K562 (cell line): ENCODE measurements at regions not wholly inside any gene's neighbourhood (a gene's known extent, or its start where the extent isn't known, plus 50 kb on each side); places are given as distances from the start of the nearest gene placed in this dataset.

Experiments used
- ATAC-seq: fragments of 200-7000 bp; cut with Tn5 transposase; 3 replicates; pipeline ENCODE4 v1.9.1; 2020; ENCODE audit warnings: moderate library complexity
- BruUV-seq: library from RNA; stranded (reverse); fragments of 400-500 nt; replicated peaks from 2 replicates; lab custom pipeline; 2021; lab: Mats Ljungman, UMichigan
- CTCF ChIA-PET: fragments of 300-600 bp; formaldehyde crosslinking; extraction: SDS; loops from one replicate; lab custom pipeline; 2021; ENCODE audit warnings: low intra/inter-chr PET ratio; lab: Yijun Ruan, JAX
- POLR2A ChIA-PET: fragments of 300-600, 350-650 bp; sonication (Branson Sonifier 250); formaldehyde crosslinking; extraction: SDS; loops from one replicate; lab custom pipeline; 2021; ENCODE audit warnings: antibody characterized with exemption, inconsistent platforms; lab: Yijun Ruan, JAX
- DNase-seq, 4 experiments: peaks; one replicate each; pipeline versions ENCODE4 v3.0.0 to v3.0.0-alpha.2; 2011 to 2018; ENCODE audit warnings: low spot score in 3 of 4, mixed read lengths in 3 of 4; ENCODE audit errors: extremely low read depth in 1 of 4
- FAIRE-seq: peaks from 2 replicates; lab custom pipeline; 2011; peaks lifted over from hg19 to GRCh38; lab: Jason Lieb, UNC
- H2AFZ ChIP-seq: 2 replicates; pipeline ENCODE4 v1.6.0; 2011; ENCODE audit warnings: low read depth, low read length, control low read depth, inconsistent platforms
- H3K27ac ChIP-seq: fragments of 200-600 bp; 3 replicates; pipeline ENCODE4 v1.8.0; 2011; ENCODE audit warnings: low read depth, mild to moderate bottlenecking, control low read depth, inconsistent platforms, low read length, moderate library complexity, mixed read lengths; ENCODE audit errors: extremely low read depth
- H3K27me3 ChIP-seq, 2 experiments: fragments of 300-600 bp in 1 of 2; 2 replicates in 1 of 2; 3 replicates in 1 of 2; pipeline versions ENCODE4 v1.6.0 to v1.8.0; 2011; ENCODE audit warnings: inconsistent platforms in 2 of 2, low read length in 2 of 2, mild to moderate bottlenecking in 1 of 2, mixed read lengths in 1 of 2, moderate library complexity in 1 of 2; ENCODE audit not compliant: control insufficient read depth in 2 of 2, insufficient read depth in 2 of 2
- H3K36me3 ChIP-seq: fragments of 300-600 bp; 3 replicates; pipeline ENCODE4 v1.8.0; 2011; ENCODE audit warnings: mild to moderate bottlenecking, low read length, inconsistent platforms; ENCODE audit not compliant: control insufficient read depth, insufficient read depth
- H3K4me1 ChIP-seq, 2 experiments: fragments of 200-600 bp in 1 of 2; replicated peaks in 1 of 2; 2 replicates in 1 of 2; 3 replicates in 1 of 2; pipeline versions ENCODE4 v1.5.1 to v1.8.0; 2011; ENCODE audit warnings: inconsistent platforms in 2 of 2, low read length in 2 of 2, mild to moderate bottlenecking in 1 of 2, mixed read lengths in 1 of 2, moderate library complexity in 1 of 2; ENCODE audit not compliant: control insufficient read depth in 2 of 2, insufficient read depth in 2 of 2
- H3K4me2 ChIP-seq: 2 replicates; pipeline ENCODE4 v1.6.1; 2011; ENCODE audit warnings: low read length, control low read depth, inconsistent platforms, mixed read lengths; ENCODE audit not compliant: insufficient read depth
- H3K4me3 ChIP-seq: fragments of 200-600 bp; sonication (generic), shearing (Covaris generic); 2 replicates; pipeline ENCODE4 v1.5.1; 2016; ENCODE audit warnings: control low read depth, inconsistent platforms
- H3K79me2 ChIP-seq: fragments of 200-600 bp; 3 replicates; pipeline ENCODE4 v1.8.0; 2011; ENCODE audit warnings: low read length, inconsistent platforms; ENCODE audit not compliant: control insufficient read depth, insufficient read depth
- H3K9ac ChIP-seq, 2 experiments: 2 replicates each; pipeline versions ENCODE4 v1.6.0 to v1.6.1; 2011; ENCODE audit warnings: low read depth in 2 of 2, low read length in 2 of 2, control low read depth in 1 of 2, inconsistent platforms in 1 of 2, mild to moderate bottlenecking in 1 of 2, mixed read lengths in 1 of 2; ENCODE audit not compliant: insufficient read depth in 1 of 2
- H3K9me1 ChIP-seq: one replicate; pipeline ENCODE4 v1.6.0; 2011; ENCODE audit warnings: inconsistent platforms, mild to moderate bottlenecking, low read length, moderate library complexity; ENCODE audit not compliant: control insufficient read depth, insufficient read depth
- H3K9me3 ChIP-seq: replicated peaks from 2 replicates; pipeline ENCODE4 v1.5.1; 2011; ENCODE audit warnings: low read depth, low read length, inconsistent platforms; ENCODE audit not compliant: control insufficient read depth, insufficient read depth
- H4K20me1 ChIP-seq: replicated peaks from 2 replicates; pipeline ENCODE4 v1.6.1; 2011; ENCODE audit warnings: low read length, inconsistent platforms, mixed read lengths; ENCODE audit not compliant: control insufficient read depth, insufficient read depth
- CBX2 ChIP-seq: fragments of 200-600 bp; sonication (generic); IDR thresholded peaks from one replicate; pipeline ENCODE4 v1.6.1; 2012; ENCODE audit warnings: mild to moderate bottlenecking, low read length, inconsistent platforms; ENCODE audit not compliant: insufficient read depth, poor library complexity, severe bottlenecking
- HOXB6 ChIP-seq: fragments of 250-450 bp; sonication (Bioruptor Pico); IDR thresholded peaks from 2 replicates; pipeline ENCODE4 v1.5.1; 2022; ENCODE audit warnings: mild to moderate bottlenecking, borderline replicate concordance
- PHF21A ChIP-seq: fragments of 450-650 bp; IDR thresholded peaks from 2 replicates; pipeline ENCODE4 v1.6.1; 2017; ENCODE audit warnings: low read depth, borderline replicate concordance
- YBX1 ChIP-seq: fragments of 450-650 bp; IDR thresholded peaks from 2 replicates; pipeline ENCODE4 v1.7.1; 2016; ENCODE audit warnings: mild to moderate bottlenecking
- ZBED1 ChIP-seq: IDR thresholded peaks from 2 replicates; pipeline ENCODE4 v1.6.1; 2014
- ZKSCAN8 ChIP-seq: fragments of 200-800 bp; sonication (Bioruptor generic); IDR thresholded peaks from 2 replicates; pipeline ENCODE4 v1.6.1; 2016; ENCODE audit warnings: missing genetic modification characterization, missing compliant biosample characterization
- ZNF12 ChIP-seq: sonication (generic); formaldehyde crosslinking; IDR thresholded peaks from 2 replicates; pipeline ENCODE4 v1.4.0; 2020; ENCODE audit warnings: mild to moderate bottlenecking, missing genetic modification reagents
- WGBS: fragments of 100-300 bp; shearing (Covaris generic); methylation state at CpG from one replicate; pipeline ENCODE4 v1.1.6; 2016; ENCODE audit warnings: low coverage, mixed read lengths; ENCODE audit not compliant: insufficient coverage; ENCODE audit errors: missing lambda C conversion rate; 5-methylcytosine and 5-hydroxymethylcytosine counted together
- in situ Hi-C: fragments of 300-500 bp; cut with MboI; formaldehyde crosslinking; loops from 4 replicates; pipeline ENCODE4 v1.15.0; 2018; ENCODE audit warnings: inconsistent platforms, mixed read lengths
- intact Hi-C: fragments of 100-400 bp; cut with micrococcal nuclease; formaldehyde crosslinking; loops from 2 replicates; pipeline ENCODE4 v1.14.2; 2022
- TF ChIP-seq, protein P1 (sequence below): sonication (generic); formaldehyde crosslinking; IDR thresholded peaks from 2 replicates; pipeline ENCODE4 v1.8.0; 2022; ENCODE audit warnings: missing genetic modification reagents, mild to moderate bottlenecking, borderline replicate concordance
- TF ChIP-seq, protein P2 (sequence below): fragments of 450-650 bp; formaldehyde crosslinking; IDR thresholded peaks from 2 replicates; pipeline ENCODE4 v1.4.0; 2020; ENCODE audit warnings: mild to moderate bottlenecking, mixed read lengths

DNA sequence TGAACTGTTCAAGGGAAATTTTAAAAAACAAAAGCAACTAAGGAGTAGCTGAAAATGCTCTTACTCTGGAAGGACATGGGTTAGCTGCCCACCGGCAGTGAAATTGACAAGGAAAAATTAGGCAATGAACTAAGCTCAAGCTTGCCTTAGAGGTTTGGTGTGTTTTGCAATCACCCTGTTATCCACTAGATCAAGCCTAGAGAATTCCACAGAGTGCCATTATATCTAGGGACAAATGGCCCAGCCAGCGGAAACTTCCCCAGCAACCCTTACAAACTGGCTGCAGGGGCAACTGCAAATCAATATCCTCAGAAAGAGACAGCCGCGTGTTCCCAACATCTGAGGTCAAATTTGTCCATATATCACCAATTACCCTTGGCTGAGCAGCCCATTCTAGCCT is 258.2 kb downstream of the SP3 start:
- FAIRE-seq, result no peak
- Histone ChIP-seq H3K27me3 (peaks cover 4% of the 10 kb centered on the region in 2 experiments; a peak in 3 of 5 replicates), H3K4me2 (no peak overlapping the region), H3K9me1 (no peaks in the 10 kb centered on the region), H3K79me2 (no peaks in the 10 kb centered on the region)
- no peak for DNase-seq
- intact Hi-C loops, result no loop called here
- no peak for TF ChIP-seq HOXB6 (CRISPR knock-in tag)
- no peak for TF ChIP-seq YBX1
- TF ChIP-seq ZBED1, result no peak
- TF ChIP-seq, all 486 proteins: peak for 0
- no peak for ATAC-seq
- Histone ChIP-seq H3K9ac (no peak overlapping the region), H4K20me1 (no peaks in the 10 kb centered on the region), H2AFZ (no peak overlapping the region), H3K9me3 (no peaks in the 10 kb centered on the region), H3K36me3 (no peaks in the 10 kb centered on the region), H3K27ac (no peak overlapping the region), H3K4me3 (no peak overlapping the region), H3K4me1 (no peaks in the 10 kb centered on the region)
- WGBS, result 0% methylated on average over 4 of the region's 4 CpGs
- CTCF ChIA-PET, result no interaction called here
- BruUV-seq, result no TSS peak
- POLR2A ChIA-PET, result no interaction called here
- in situ Hi-C loops, result no loop called here

DNA sequence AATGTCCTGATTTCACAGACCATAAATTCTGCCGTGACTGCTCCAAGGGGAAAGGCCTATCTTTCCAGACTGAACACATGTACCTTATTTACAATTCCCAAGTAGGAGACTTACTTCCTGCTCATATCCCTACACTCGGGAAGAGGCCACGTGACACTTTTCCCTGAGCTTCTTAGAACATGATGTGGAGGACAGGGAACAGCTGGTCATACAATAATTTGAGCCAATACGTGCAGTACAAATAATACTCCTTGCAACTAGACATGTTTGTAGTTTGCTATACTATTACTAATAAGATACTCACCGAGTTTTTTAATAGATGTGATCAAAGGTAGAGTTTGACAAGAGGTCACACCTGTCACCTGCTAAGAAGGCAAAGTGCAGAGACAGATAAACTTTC is 256.4 kb downstream of the SP3 start:
- ATAC-seq (no peak), DNase-seq (no peak), FAIRE-seq (no peak)
- H3K9ac ChIP-seq, result no peak overlapping the region
- TF ChIP-seq ZNF12 (CRISPR knock-in tag) (no peak), PHF21A (no peak), CBX2 (no peak), ZKSCAN8 (CRISPR knock-in tag) (no peak)
- TF ChIP-seq, protein P1, sequence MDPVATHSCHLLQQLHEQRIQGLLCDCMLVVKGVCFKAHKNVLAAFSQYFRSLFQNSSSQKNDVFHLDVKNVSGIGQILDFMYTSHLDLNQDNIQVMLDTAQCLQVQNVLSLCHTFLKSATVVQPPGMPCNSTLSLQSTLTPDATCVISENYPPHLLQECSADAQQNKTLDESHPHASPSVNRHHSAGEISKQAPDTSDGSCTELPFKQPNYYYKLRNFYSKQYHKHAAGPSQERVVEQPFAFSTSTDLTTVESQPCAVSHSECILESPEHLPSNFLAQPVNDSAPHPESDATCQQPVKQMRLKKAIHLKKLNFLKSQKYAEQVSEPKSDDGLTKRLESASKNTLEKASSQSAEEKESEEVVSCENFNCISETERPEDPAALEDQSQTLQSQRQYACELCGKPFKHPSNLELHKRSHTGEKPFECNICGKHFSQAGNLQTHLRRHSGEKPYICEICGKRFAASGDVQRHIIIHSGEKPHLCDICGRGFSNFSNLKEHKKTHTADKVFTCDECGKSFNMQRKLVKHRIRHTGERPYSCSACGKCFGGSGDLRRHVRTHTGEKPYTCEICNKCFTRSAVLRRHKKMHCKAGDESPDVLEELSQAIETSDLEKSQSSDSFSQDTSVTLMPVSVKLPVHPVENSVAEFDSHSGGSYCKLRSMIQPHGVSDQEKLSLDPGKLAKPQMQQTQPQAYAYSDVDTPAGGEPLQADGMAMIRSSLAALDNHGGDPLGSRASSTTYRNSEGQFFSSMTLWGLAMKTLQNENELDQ (CRISPR knock-in tag), result no peak
- TF ChIP-seq, protein P2, sequence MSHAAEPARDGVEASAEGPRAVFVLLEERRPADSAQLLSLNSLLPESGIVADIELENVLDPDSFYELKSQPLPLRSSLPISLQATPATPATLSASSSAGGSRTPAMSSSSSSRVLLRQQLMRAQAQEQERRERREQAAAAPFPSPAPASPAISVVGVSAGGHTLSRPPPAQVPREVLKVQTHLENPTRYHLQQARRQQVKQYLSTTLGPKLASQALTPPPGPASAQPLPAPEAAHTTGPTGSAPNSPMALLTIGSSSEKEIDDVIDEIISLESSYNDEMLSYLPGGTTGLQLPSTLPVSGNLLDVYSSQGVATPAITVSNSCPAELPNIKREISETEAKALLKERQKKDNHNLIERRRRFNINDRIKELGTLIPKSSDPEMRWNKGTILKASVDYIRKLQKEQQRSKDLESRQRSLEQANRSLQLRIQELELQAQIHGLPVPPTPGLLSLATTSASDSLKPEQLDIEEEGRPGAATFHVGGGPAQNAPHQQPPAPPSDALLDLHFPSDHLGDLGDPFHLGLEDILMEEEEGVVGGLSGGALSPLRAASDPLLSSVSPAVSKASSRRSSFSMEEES, result 0 out of 2 replicates have a peak, but pooled peaks have one; percentile 3
- TF ChIP-seq, all 486 proteins: peak for 1
- no peaks in the 10 kb centered on the region for H3K79me2 ChIP-seq
- H3K4me2 ChIP-seq, result no peak overlapping the region
- WGBS, result 3% methylated on average over 5 of the region's 5 CpGs
- H3K36me3 ChIP-seq, result no peaks in the 10 kb centered on the region
- ChIA-PET CTCF (no interaction called here), POLR2A (no interaction called here)
- intact Hi-C loops, result no loop called here
- H3K27me3 ChIP-seq, result peaks cover 4% of the 10 kb centered on the region in 2 experiments; a peak in 3 of 5 replicates
- no peaks in the 10 kb centered on the region for H4K20me1 ChIP-seq
- no peaks in the 10 kb centered on the region for H3K9me3 ChIP-seq
- in situ Hi-C loops, result no loop called here
- no TSS peak for BruUV-seq
- H3K9me1 ChIP-seq, result no peaks in the 10 kb centered on the region
- no peaks in the 10 kb centered on the region for H3K4me1 ChIP-seq
- H3K27ac ChIP-seq, result no peak overlapping the region
- no peak overlapping the region for H3K4me3 ChIP-seq
- no peak overlapping the region for H2AFZ ChIP-seq
